ENCODE measurements at regions not wholly inside any gene's neighbourhood (a gene's known extent, or its start where the extent isn't known, plus 50 kb on each side); places are given as distances from the start of the nearest gene placed in this dataset.

DNA sequence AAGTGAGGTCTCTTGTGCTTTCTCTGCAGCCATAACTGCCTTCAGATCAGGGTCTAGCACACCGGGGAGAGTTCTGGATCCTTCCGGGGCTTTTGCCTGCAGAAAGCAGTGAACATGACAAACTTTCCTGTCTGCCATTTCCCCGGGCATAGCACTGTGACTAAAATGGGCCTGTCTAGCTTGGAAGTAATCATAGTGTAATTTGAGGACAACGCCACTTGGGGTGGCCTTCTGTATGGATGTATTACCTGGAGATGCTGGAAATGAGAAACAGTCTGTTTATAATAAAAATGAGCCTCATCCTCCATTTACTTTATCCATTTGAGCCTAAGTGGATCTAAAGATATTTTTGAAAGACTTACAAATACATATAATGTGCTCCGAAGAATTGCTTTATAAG lies 453.7 kb downstream of the VRK1 start:
- dilution Hi-C loops (cut with MboI; ENCODE audit: extremely low pct_ligation_motif_present, low sequenced_read_pairs) (no loop called here), intact Hi-C loops (cut with micrococcal nuclease) (no loop called here)
- no peak for FAIRE-seq
- TF ChIP-seq EZH2 (IDR thresholded peaks at IDR 0.05; ENCODE audit: borderline replicate concordance, low read depth, low read length, severe bottlenecking), result no peak
- no peak for TF ChIP-seq MYC (IDR thresholded peaks at IDR 0.05; ENCODE audit: low read depth, low read length)
- TF ChIP-seq, protein P1, sequence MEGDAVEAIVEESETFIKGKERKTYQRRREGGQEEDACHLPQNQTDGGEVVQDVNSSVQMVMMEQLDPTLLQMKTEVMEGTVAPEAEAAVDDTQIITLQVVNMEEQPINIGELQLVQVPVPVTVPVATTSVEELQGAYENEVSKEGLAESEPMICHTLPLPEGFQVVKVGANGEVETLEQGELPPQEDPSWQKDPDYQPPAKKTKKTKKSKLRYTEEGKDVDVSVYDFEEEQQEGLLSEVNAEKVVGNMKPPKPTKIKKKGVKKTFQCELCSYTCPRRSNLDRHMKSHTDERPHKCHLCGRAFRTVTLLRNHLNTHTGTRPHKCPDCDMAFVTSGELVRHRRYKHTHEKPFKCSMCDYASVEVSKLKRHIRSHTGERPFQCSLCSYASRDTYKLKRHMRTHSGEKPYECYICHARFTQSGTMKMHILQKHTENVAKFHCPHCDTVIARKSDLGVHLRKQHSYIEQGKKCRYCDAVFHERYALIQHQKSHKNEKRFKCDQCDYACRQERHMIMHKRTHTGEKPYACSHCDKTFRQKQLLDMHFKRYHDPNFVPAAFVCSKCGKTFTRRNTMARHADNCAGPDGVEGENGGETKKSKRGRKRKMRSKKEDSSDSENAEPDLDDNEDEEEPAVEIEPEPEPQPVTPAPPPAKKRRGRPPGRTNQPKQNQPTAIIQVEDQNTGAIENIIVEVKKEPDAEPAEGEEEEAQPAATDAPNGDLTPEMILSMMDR (IDR thresholded peaks at IDR 0.05; ENCODE audit: extremely low read depth in 1 of 2, insufficient read depth in 1 of 2, low read depth in 1 of 2, low read length in 2 of 2), result no peak
- TF ChIP-seq, protein P2, sequence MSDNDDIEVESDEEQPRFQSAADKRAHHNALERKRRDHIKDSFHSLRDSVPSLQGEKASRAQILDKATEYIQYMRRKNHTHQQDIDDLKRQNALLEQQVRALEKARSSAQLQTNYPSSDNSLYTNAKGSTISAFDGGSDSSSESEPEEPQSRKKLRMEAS (IDR thresholded peaks at IDR 0.05; ENCODE audit: insufficient read depth, insufficient read length), result no peak
- no peak for TF ChIP-seq GATA2 (IDR thresholded peaks at IDR 0.05; ENCODE audit: insufficient read depth, insufficient read length, low read depth, low read length)
- no peak for TF ChIP-seq FOS (IDR thresholded peaks at IDR 0.05; ENCODE audit: borderline replicate concordance, insufficient read depth, low read length)
- no peak for TF ChIP-seq POLR2AphosphoS5 (IDR thresholded peaks at IDR 0.05; ENCODE audit: insufficient read depth, low read depth, low read length)
- no peak for TF ChIP-seq JUN (IDR thresholded peaks at IDR 0.05; ENCODE audit: borderline replicate concordance, insufficient read depth, insufficient read length, low read depth)
- TF ChIP-seq POLR2A (IDR thresholded peaks at IDR 0.05; ENCODE audit: low read depth, low read length), result no peak
- no peak overlapping the region for H2AFZ ChIP-seq (ENCODE audit: low read depth, low read length)
- no peaks in the 10 kb centered on the region for H3K36me3 ChIP-seq (ENCODE audit: control insufficient read depth in 2 of 2, extremely low read depth in 1 of 2, insufficient read depth in 2 of 2, low read length in 2 of 2)
- H3K27me3 ChIP-seq (ENCODE audit: control insufficient read depth in 2 of 2, insufficient read depth in 2 of 2, low read length in 2 of 2), result no peaks in the 10 kb centered on the region
- BruUV-seq (replicated peaks), result no TSS peak
- H3K4me2 ChIP-seq (ENCODE audit: insufficient read depth, low read length), result no peak overlapping the region
- H3K4me3 ChIP-seq (replicated peaks in 1 of 3; ENCODE audit: insufficient read depth in 1 of 3, low read depth in 1 of 3, low read length in 3 of 3), result no peak overlapping the region
- ChIA-PET CTCF (no interaction called here), POLR2A (no interaction called here)
- H3K9me1 ChIP-seq (replicated peaks; ENCODE audit: control insufficient read depth, extremely low read depth, insufficient read depth, low read length), result no peaks in the 10 kb centered on the region
- no peaks in the 10 kb centered on the region for H4K20me1 ChIP-seq (replicated peaks; ENCODE audit: control insufficient read depth, extremely low read depth, insufficient read depth, low read length)
- no peaks in the 10 kb centered on the region for H3K79me2 ChIP-seq (ENCODE audit: control insufficient read depth, insufficient read depth, low read length)
- no peak overlapping the region for H3K9ac ChIP-seq (replicated peaks; ENCODE audit: extremely low read depth, insufficient read depth, low read length)
- H3K9me3 ChIP-seq (replicated peaks; ENCODE audit: control insufficient read depth, insufficient read depth, low read length), result peaks cover 2% of the 10 kb centered on the region
- H3K27ac ChIP-seq (ENCODE audit: insufficient read depth, low read depth, low read length), result no peak overlapping the region
- H3K4me1 ChIP-seq (ENCODE audit: control insufficient read depth, extremely low read depth, insufficient read depth, low read length), result no peaks in the 10 kb centered on the region
- no peak for DNase-seq (ENCODE audit: low read depth, low spot score)
